GM06990 (cell line): ENCODE measurements at regions not wholly inside any gene's neighbourhood (a gene's known extent, or its start where the extent isn't known, plus 50 kb on each side); places are given as distances from the start of the nearest gene placed in this dataset.

Source experiments
- DNase-seq: peaks from one replicate; pipeline ENCODE4 v3.0.0-alpha.2; 2011; ENCODE audit not compliant: insufficient read length; ENCODE audit errors: extremely low read depth
- H3K27me3 ChIP-seq: replicated peaks from 2 replicates; pipeline ENCODE4 v1.6.0; 2011; ENCODE audit warnings: low read length; ENCODE audit not compliant: control insufficient read depth, insufficient read depth
- H3K36me3 ChIP-seq: 2 replicates; pipeline ENCODE4 v1.5.1; 2011; ENCODE audit warnings: low read length; ENCODE audit not compliant: control insufficient read depth, insufficient read depth
- H3K4me3 ChIP-seq: replicated peaks from 2 replicates; pipeline ENCODE4 v1.5.1; 2011; ENCODE audit warnings: low read depth, mild to moderate bottlenecking, control low read depth, low read length
- CTCF ChIP-seq: IDR thresholded peaks from 2 replicates; pipeline ENCODE4 v1.5.1; 2011; ENCODE audit warnings: low read length, control low read depth, mild to moderate bottlenecking, inconsistent platforms; ENCODE audit not compliant: insufficient read depth, poor library complexity, severe bottlenecking

GRCh38 chr7:112854169-112854568, 64.0 kb upstream of the TMEM168 start:
- H3K36me3 ChIP-seq, result no peaks in the 10 kb centered on the region
- no peak for TF ChIP-seq CTCF
- H3K4me3 ChIP-seq, result no peak overlapping the region
- no peak for DNase-seq
- no peaks in the 10 kb centered on the region for H3K27me3 ChIP-seq

GRCh38 chr7:112853422-112853821, 63.2 kb upstream of the TMEM168 start:
- Histone ChIP-seq H3K36me3 (no peaks in the 10 kb centered on the region), H3K27me3 (no peaks in the 10 kb centered on the region), H3K4me3 (no peak overlapping the region)
- no peak for TF ChIP-seq CTCF
- no peak for DNase-seq

DNA sequence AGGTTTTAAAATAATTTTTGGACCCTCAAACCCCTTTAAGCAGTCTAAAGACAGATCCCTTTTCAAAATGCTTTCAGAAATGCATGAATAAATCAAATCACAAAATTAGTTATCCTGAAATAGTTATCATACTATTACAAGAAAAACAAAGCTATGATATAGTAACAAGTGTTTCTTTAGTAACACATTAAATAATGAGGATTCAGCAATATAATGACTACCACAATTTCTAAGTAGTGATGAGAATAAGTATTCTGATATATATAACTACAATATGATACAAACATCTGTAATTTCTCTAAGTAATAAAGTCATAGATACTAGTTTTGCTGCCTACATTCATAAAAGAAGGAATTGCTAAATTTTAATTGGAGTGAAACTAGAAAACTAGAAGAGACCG, 53.0 kb upstream of the TMEM168 start:
- DNase-seq, result no peak
- Histone ChIP-seq H3K4me3 (no peak overlapping the region), H3K27me3 (no peaks in the 10 kb centered on the region), H3K36me3 (no peaks in the 10 kb centered on the region; the same call in 1 of the 2 replicates)
- no peak for TF ChIP-seq CTCF
